ENCODE measurements at regions not wholly inside any gene's neighbourhood (a gene's known extent, or its start where the extent isn't known, plus 50 kb on each side); places are given as distances from the start of the nearest gene placed in this dataset.

DNA sequence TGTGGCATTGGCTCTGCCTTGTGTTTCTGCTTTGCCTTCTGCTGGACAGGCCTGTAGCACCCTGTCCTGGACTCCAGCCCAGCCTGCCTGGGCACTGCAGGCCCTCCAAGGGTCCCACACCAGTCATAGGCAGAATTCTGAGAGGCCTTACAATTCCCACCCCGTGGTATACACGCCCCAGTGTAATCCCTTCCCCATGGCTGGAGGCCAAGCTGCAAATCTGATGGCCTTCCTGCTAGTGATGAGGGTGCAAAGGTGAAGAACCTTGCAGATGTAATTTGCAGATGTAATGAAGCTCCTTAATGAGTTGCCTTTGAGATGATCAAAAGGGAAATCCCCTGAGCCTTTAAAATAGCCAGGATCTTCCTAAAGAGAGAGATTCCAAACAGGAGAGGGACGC, 325.1 kb upstream of the ZNF32 start:
- TF ChIP-seq, protein P1, sequence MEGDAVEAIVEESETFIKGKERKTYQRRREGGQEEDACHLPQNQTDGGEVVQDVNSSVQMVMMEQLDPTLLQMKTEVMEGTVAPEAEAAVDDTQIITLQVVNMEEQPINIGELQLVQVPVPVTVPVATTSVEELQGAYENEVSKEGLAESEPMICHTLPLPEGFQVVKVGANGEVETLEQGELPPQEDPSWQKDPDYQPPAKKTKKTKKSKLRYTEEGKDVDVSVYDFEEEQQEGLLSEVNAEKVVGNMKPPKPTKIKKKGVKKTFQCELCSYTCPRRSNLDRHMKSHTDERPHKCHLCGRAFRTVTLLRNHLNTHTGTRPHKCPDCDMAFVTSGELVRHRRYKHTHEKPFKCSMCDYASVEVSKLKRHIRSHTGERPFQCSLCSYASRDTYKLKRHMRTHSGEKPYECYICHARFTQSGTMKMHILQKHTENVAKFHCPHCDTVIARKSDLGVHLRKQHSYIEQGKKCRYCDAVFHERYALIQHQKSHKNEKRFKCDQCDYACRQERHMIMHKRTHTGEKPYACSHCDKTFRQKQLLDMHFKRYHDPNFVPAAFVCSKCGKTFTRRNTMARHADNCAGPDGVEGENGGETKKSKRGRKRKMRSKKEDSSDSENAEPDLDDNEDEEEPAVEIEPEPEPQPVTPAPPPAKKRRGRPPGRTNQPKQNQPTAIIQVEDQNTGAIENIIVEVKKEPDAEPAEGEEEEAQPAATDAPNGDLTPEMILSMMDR (optimal IDR thresholded peaks at IDR 0.05 in 1 of 3, IDR thresholded peaks at IDR 0.05 in 1 of 3, conservative IDR thresholded peaks at IDR 0.05 in 1 of 3; ENCODE audit: extremely low read depth in 1 of 3, insufficient read depth in 2 of 3, low read length in 3 of 3): no peak
- no peak for TF ChIP-seq EZH2 (IDR thresholded peaks at IDR 0.05; ENCODE audit: low read length)
